ENCODE measurements at regions not wholly inside any gene's neighbourhood (a gene's known extent, or its start where the extent isn't known, plus 50 kb on each side); places are given as distances from the start of the nearest gene placed in this dataset.
"Not testable (repeated sequence)": the region's sequence is repeated elsewhere in the genome, so short reads cannot be mapped to it uniquely, and the experiment has no call there.

GRCh38 chr16:87098976-87099720, 218.0 kb downstream of the C16orf95 start:
- Histone ChIP-seq H3K9ac (ENCODE audit: low read depth, low read length) (no peak overlapping the region), H3K9me3 (ENCODE audit: control insufficient read depth, insufficient read depth, low read length) (no peaks in the 10 kb centered on the region), H3K36me3 (ENCODE audit: insufficient read depth, low read length) (no peaks in the 10 kb centered on the region), H3K4me1 (ENCODE audit: insufficient read depth, low read length) (peaks cover 29% of the 10 kb centered on the region)

- no peaks in the 10 kb centered on the region for H3K9me3 ChIP-seq (ENCODE audit: control insufficient read depth, insufficient read depth, low read length)
- no peaks in the 10 kb centered on the region for H3K36me3 ChIP-seq (ENCODE audit: insufficient read depth, low read length)
- peaks cover 29% of the 10 kb centered on the region for H3K4me1 ChIP-seq (ENCODE audit: insufficient read depth, low read length)
- H3K9ac ChIP-seq (ENCODE audit: low read depth, low read length): no peak overlapping the region
These were observed 216.7 kb downstream of the C16orf95 start for GRCh38 chr16:87100306-87101058.

- Histone ChIP-seq H3K4me1 (ENCODE audit: insufficient read depth, low read length) (peaks cover 29% of the 10 kb centered on the region), H3K9me3 (ENCODE audit: control insufficient read depth, insufficient read depth, low read length) (no peaks in the 10 kb centered on the region), H3K36me3 (ENCODE audit: insufficient read depth, low read length) (no peaks in the 10 kb centered on the region), H3K9ac (ENCODE audit: low read depth, low read length) (no peak overlapping the region)
These were observed 215.3 kb downstream of the C16orf95 start for GRCh38 chr16:87101903-87102302.

- peaks cover 20% of the 10 kb centered on the region for H3K4me1 ChIP-seq (ENCODE audit: insufficient read depth, low read length)
- no peak overlapping the region for H3K9ac ChIP-seq (ENCODE audit: low read depth, low read length)
- H3K36me3 ChIP-seq (ENCODE audit: insufficient read depth, low read length): no peaks in the 10 kb centered on the region; the same call in 1 of the 2 replicates
- H3K9me3 ChIP-seq (ENCODE audit: control insufficient read depth, insufficient read depth, low read length): peaks cover 4% of the 10 kb centered on the region; the same call in 1 of the 2 replicates
These were observed 210.0 kb downstream of the C16orf95 start for GRCh38 chr16:87107201-87107600.

GRCh38 chr16:87108278-87108677, 208.9 kb downstream of the C16orf95 start:
- peaks cover 4% of the 10 kb centered on the region; the same call in 1 of the 2 replicates for H3K9me3 ChIP-seq (ENCODE audit: control insufficient read depth, insufficient read depth, low read length)
- H3K36me3 ChIP-seq (ENCODE audit: insufficient read depth, low read length): no peaks in the 10 kb centered on the region; the same call in 1 of the 2 replicates
- H3K4me1 ChIP-seq (ENCODE audit: insufficient read depth, low read length): peaks cover 13% of the 10 kb centered on the region; the same call in 1 of the 2 replicates
- H3K9ac ChIP-seq (ENCODE audit: low read depth, low read length): no peak overlapping the region

GRCh38 chr16:87108941-87109340, 208.3 kb downstream of the C16orf95 start:
- Histone ChIP-seq H3K9me3 (ENCODE audit: control insufficient read depth, insufficient read depth, low read length) (peaks cover 4% of the 10 kb centered on the region; the same call in 1 of the 2 replicates), H3K9ac (ENCODE audit: low read depth, low read length) (no peak overlapping the region), H3K4me1 (ENCODE audit: insufficient read depth, low read length) (peaks cover 13% of the 10 kb centered on the region; the same call in 1 of the 2 replicates), H3K36me3 (ENCODE audit: insufficient read depth, low read length) (no peaks in the 10 kb centered on the region; the same call in 1 of the 2 replicates)

GRCh38 chr16:87114832-87115231, 202.4 kb downstream of the C16orf95 start:
- H3K36me3 ChIP-seq (ENCODE audit: insufficient read depth, low read length): no peaks in the 10 kb centered on the region; the same call in 1 of the 2 replicates
- no peaks in the 10 kb centered on the region for H3K9me3 ChIP-seq (ENCODE audit: control insufficient read depth, insufficient read depth, low read length)
- H3K4me1 ChIP-seq (ENCODE audit: insufficient read depth, low read length): peaks cover 8% of the 10 kb centered on the region; the same call in 1 of the 2 replicates
- H3K9ac ChIP-seq (ENCODE audit: low read depth, low read length): no peak overlapping the region

GRCh38 chr16:87115646-87116045, 201.5 kb downstream of the C16orf95 start:
- Histone ChIP-seq H3K9ac (ENCODE audit: low read depth, low read length) (no peak overlapping the region), H3K9me3 (ENCODE audit: control insufficient read depth, insufficient read depth, low read length) (no peaks in the 10 kb centered on the region), H3K4me1 (ENCODE audit: insufficient read depth, low read length) (peaks cover 4% of the 10 kb centered on the region; the same call in 1 of the 2 replicates), H3K36me3 (ENCODE audit: insufficient read depth, low read length) (no peaks in the 10 kb centered on the region; the same call in 1 of the 2 replicates)

- no peaks in the 10 kb centered on the region for H3K4me1 ChIP-seq (ENCODE audit: insufficient read depth, low read length)
- H3K9me3 ChIP-seq (ENCODE audit: control insufficient read depth, insufficient read depth, low read length): no peaks in the 10 kb centered on the region
- no peaks in the 10 kb centered on the region for H3K36me3 ChIP-seq (ENCODE audit: insufficient read depth, low read length)
- H3K9ac ChIP-seq (ENCODE audit: low read depth, low read length): no peak overlapping the region
These were observed 199.3 kb downstream of the C16orf95 start for GRCh38 chr16:87117936-87118335.

GRCh38 chr16:87119168-87119567, 198.0 kb downstream of the C16orf95 start:
- H3K9me3 ChIP-seq (ENCODE audit: control insufficient read depth, insufficient read depth, low read length): no peaks in the 10 kb centered on the region

GRCh38 chr16:87119748-87120147, 197.4 kb downstream of the C16orf95 start:
- no peaks in the 10 kb centered on the region for H3K9me3 ChIP-seq (ENCODE audit: control insufficient read depth, insufficient read depth, low read length)
- no peaks in the 10 kb centered on the region for H3K36me3 ChIP-seq (ENCODE audit: insufficient read depth, low read length)
- H3K4me1 ChIP-seq (ENCODE audit: insufficient read depth, low read length): no peaks in the 10 kb centered on the region
- no peak overlapping the region for H3K9ac ChIP-seq (ENCODE audit: low read depth, low read length)

More at GRCh38 chr16:87119168-87119567, 198.0 kb downstream of the C16orf95 start:
- no peaks in the 10 kb centered on the region for H3K4me1 ChIP-seq (ENCODE audit: insufficient read depth, low read length)
- H3K36me3 ChIP-seq (ENCODE audit: insufficient read depth, low read length): no peaks in the 10 kb centered on the region
- no peak overlapping the region for H3K9ac ChIP-seq (ENCODE audit: low read depth, low read length)

GRCh38 chr16:87121816-87122215, 195.4 kb downstream of the C16orf95 start:
- Histone ChIP-seq H3K36me3 (ENCODE audit: insufficient read depth, low read length) (no peaks in the 10 kb centered on the region), H3K9me3 (ENCODE audit: control insufficient read depth, insufficient read depth, low read length) (no peaks in the 10 kb centered on the region), H3K9ac (ENCODE audit: low read depth, low read length) (no peak overlapping the region), H3K4me1 (ENCODE audit: insufficient read depth, low read length) (no peaks in the 10 kb centered on the region)

GRCh38 chr16:87123356-87124001, 193.7 kb downstream of the C16orf95 start:
- H3K36me3 ChIP-seq (ENCODE audit: insufficient read depth, low read length): no peaks in the 10 kb centered on the region
- no peaks in the 10 kb centered on the region for H3K9me3 ChIP-seq (ENCODE audit: control insufficient read depth, insufficient read depth, low read length)
- peaks cover 5% of the 10 kb centered on the region; the same call in 1 of the 2 replicates for H3K4me1 ChIP-seq (ENCODE audit: insufficient read depth, low read length)
- no peak overlapping the region for H3K9ac ChIP-seq (ENCODE audit: low read depth, low read length)

GRCh38 chr16:87124405-87124804, 192.8 kb downstream of the C16orf95 start:
- not testable (repeated sequence) for H3K36me3 ChIP-seq (ENCODE audit: insufficient read depth, low read length); H3K9me3 ChIP-seq (ENCODE audit: control insufficient read depth, insufficient read depth, low read length); H3K9ac ChIP-seq (ENCODE audit: low read depth, low read length); H3K4me1 ChIP-seq (ENCODE audit: insufficient read depth, low read length)
